ENCODE measurements at regions not wholly inside any gene's neighbourhood (a gene's known extent, or its start where the extent isn't known, plus 50 kb on each side); places are given as distances from the start of the nearest gene placed in this dataset.

DNA sequence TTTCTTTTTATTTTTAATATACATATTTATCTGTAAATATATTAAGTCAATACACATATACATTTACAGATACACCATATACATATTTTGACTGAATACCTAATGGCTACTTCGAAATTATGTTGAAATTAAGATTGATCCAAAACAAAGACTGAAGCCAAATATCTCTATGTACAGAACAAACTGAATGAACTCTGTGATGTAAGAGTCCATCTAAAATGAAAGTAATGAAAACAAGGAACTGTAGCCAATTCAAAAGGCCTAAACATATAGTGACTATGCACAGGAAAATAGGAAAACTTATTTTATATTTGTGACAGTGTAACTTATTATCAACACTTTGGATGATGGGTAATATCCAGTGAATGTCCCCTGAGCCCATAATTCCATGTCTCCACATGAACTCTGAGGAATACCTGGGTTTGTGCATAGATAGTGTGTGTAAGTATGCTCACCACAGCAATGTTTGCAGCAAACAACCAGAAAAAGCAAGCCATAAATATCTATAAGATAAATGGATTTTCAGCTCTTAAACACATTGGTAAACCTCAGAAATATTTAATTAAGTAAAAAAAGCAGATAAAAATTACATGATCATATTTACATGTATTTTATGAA lies 517.2 kb upstream of the CDH6 start:
- intact Hi-C loops (cut with DNase I, micrococcal nuclease) = no loop called here
- Histone ChIP-seq H3K27me3 (ENCODE audit: control insufficient read depth in 1 of 2, insufficient read depth in 2 of 2, low read length in 2 of 2) (no peaks in the 10 kb centered on the region), H3K4me1 (ENCODE audit: insufficient read depth, low read length) (no peaks in the 10 kb centered on the region), H3K36me3 (ENCODE audit: insufficient read depth, low read length) (no peaks in the 10 kb centered on the region), H3K4me3 (ENCODE audit: low read length) (no peak overlapping the region), H3K27ac (ENCODE audit: low read depth in 1 of 2, low read length in 2 of 2) (no peak overlapping the region), H3K9me3 (ENCODE audit: control insufficient read depth in 1 of 2, insufficient read depth in 1 of 2, low read length in 2 of 2) (peaks cover 0 to 3% of the 10 kb centered on the region in 2 experiments)
- CTCF ChIA-PET = no interaction called here
- ATAC-seq (ENCODE audit: poor library complexity) (no peak), DNase-seq (no peak)
- TF ChIP-seq, protein P1, sequence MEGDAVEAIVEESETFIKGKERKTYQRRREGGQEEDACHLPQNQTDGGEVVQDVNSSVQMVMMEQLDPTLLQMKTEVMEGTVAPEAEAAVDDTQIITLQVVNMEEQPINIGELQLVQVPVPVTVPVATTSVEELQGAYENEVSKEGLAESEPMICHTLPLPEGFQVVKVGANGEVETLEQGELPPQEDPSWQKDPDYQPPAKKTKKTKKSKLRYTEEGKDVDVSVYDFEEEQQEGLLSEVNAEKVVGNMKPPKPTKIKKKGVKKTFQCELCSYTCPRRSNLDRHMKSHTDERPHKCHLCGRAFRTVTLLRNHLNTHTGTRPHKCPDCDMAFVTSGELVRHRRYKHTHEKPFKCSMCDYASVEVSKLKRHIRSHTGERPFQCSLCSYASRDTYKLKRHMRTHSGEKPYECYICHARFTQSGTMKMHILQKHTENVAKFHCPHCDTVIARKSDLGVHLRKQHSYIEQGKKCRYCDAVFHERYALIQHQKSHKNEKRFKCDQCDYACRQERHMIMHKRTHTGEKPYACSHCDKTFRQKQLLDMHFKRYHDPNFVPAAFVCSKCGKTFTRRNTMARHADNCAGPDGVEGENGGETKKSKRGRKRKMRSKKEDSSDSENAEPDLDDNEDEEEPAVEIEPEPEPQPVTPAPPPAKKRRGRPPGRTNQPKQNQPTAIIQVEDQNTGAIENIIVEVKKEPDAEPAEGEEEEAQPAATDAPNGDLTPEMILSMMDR (IDR thresholded peaks at IDR 0.05) = no peak
- H3K9me3 Mint-ChIP-seq = peaks cover 18% of the 10 kb centered on the region
- no peaks in the 10 kb centered on the region for H3K27me3 Mint-ChIP-seq
- H3K4me1 Mint-ChIP-seq (ENCODE audit: low read depth) = no peaks in the 10 kb centered on the region
- H3K27ac Mint-ChIP-seq = no peak overlapping the region
- no peak overlapping the region for H3K4me3 Mint-ChIP-seq
- POLR2A ChIA-PET = no interaction called here
- no peaks in the 10 kb centered on the region for H3K36me3 Mint-ChIP-seq (ENCODE audit: low read depth)

DNA sequence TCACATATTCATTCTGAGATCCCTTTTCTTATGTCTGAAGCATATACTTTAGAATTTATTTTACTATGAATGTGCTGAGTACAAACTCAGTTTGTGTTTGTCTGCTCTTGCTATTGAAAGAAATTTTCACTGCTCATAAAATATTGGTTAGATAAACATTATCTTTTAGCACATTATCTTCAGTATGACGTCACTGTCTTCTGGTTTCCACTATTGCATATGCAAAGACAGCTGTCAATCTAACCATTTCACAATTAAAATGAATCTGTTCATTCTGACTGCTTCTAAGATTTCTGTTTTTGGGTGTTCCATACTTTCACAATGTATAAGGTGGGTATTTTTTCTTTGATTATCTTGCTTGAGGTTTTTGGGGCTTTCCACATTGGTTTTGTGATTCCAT lies 526.2 kb upstream of the CDH6 start:
- H3K36me3 ChIP-seq (ENCODE audit: insufficient read depth, low read length) = no peaks in the 10 kb centered on the region
- no peak overlapping the region for H3K4me3 ChIP-seq (ENCODE audit: low read length)
- H3K4me3 Mint-ChIP-seq = no peak overlapping the region

DNA sequence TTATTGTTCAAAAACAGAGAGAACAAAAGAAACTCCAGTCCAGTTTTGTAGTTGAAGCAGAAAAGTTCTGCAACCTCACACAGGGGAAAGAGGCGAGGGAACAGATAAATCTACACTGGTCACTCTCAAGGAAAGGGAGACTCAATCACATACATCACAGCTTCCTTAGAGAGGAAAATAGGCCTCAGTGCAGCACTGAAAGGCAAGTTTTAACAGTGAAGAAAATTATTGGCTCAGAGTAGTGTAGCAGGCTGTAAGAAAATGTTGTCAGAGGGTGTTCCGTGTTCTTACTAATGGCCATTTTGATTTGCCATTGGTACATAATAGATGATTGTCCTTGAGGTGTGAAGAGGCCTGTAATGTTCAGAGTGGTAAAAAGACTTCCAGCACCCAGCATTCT lies 530.0 kb upstream of the CDH6 start:
- Mint-ChIP-seq H3K4me3 (no peak overlapping the region), H3K27ac (no peak overlapping the region), H3K27me3 (no peaks in the 10 kb centered on the region), H3K4me1 (ENCODE audit: low read depth) (no peaks in the 10 kb centered on the region), H3K9me3 (peaks cover 6% of the 10 kb centered on the region), H3K36me3 (ENCODE audit: low read depth) (no peaks in the 10 kb centered on the region)
- H3K27me3 ChIP-seq (ENCODE audit: control insufficient read depth in 1 of 2, insufficient read depth in 2 of 2, low read length in 2 of 2) = no peaks in the 10 kb centered on the region
- no peaks in the 10 kb centered on the region for H3K36me3 ChIP-seq (ENCODE audit: insufficient read depth, low read length)
- ChIA-PET POLR2A (no interaction called here), CTCF (no interaction called here)
- H3K9me3 ChIP-seq (ENCODE audit: control insufficient read depth in 1 of 2, insufficient read depth in 1 of 2, low read length in 2 of 2) = peaks cover 0 to 6% of the 10 kb centered on the region in 2 experiments
- intact Hi-C loops (cut with DNase I, micrococcal nuclease) = loop anchor here in 1 of 2 experiments (5.0 kb wide), 1 partner anchor 1001 kb away; no protein-coding TSS in a partner anchor
- H3K27ac ChIP-seq (ENCODE audit: low read depth in 1 of 2, low read length in 2 of 2) = no peak overlapping the region
- DNase-seq (no peak), ATAC-seq (ENCODE audit: poor library complexity) (no peak)
- no peaks in the 10 kb centered on the region for H3K4me1 ChIP-seq (ENCODE audit: insufficient read depth, low read length)
- no peak overlapping the region for H3K4me3 ChIP-seq (ENCODE audit: low read length)
- TF ChIP-seq, protein P1 (IDR thresholded peaks at IDR 0.05) = no peak

More for the DNA sequence above, 526.2 kb upstream of the CDH6 start:
- intact Hi-C loops (cut with DNase I, micrococcal nuclease) = no loop called here
- Mint-ChIP-seq H3K27ac (no peak overlapping the region), H3K36me3 (ENCODE audit: low read depth) (no peaks in the 10 kb centered on the region), H3K9me3 (peaks cover 15% of the 10 kb centered on the region), H3K27me3 (no peaks in the 10 kb centered on the region), H3K4me1 (ENCODE audit: low read depth) (no peaks in the 10 kb centered on the region)
- peaks cover 0 to 6% of the 10 kb centered on the region in 2 experiments for H3K9me3 ChIP-seq (ENCODE audit: control insufficient read depth in 1 of 2, insufficient read depth in 1 of 2, low read length in 2 of 2)
- H3K27me3 ChIP-seq (ENCODE audit: control insufficient read depth in 1 of 2, insufficient read depth in 2 of 2, low read length in 2 of 2) = no peaks in the 10 kb centered on the region
- ChIA-PET POLR2A (no interaction called here), CTCF (no interaction called here)
- ATAC-seq (ENCODE audit: poor library complexity) = no peak
- H3K27ac ChIP-seq (ENCODE audit: low read depth in 1 of 2, low read length in 2 of 2) = no peak overlapping the region
- no peak for DNase-seq
- H3K4me1 ChIP-seq (ENCODE audit: insufficient read depth, low read length) = no peaks in the 10 kb centered on the region
- TF ChIP-seq, protein P1 (IDR thresholded peaks at IDR 0.05) = no peak

All from CD4-positive, alpha-beta T cell (primary cell).